HTR-8/SVneo (cell line): ENCODE measurements at regions not wholly inside any gene's neighbourhood (a gene's known extent, or its start where the extent isn't known, plus 50 kb on each side); places are given as distances from the start of the nearest gene placed in this dataset.
"Not testable (repeated sequence)": the region's sequence is repeated elsewhere in the genome, so short reads cannot be mapped to it uniquely, and the experiment has no call there.

Source experiments
- DNase-seq: peaks from one replicate; pipeline ENCODE4 v3.0.0; 2011; ENCODE audit warnings: low spot score, mixed read lengths; ENCODE audit not compliant: insufficient read length
- FAIRE-seq: peaks from 2 replicates; lab custom pipeline; 2011; peaks lifted over from hg19 to GRCh38; lab: Jason Lieb, UNC

- DNase-seq, result no peak
- FAIRE-seq, result no peak
Observed at GRCh38 chr6:92243315-92243714, 1176.0 kb downstream of the EPHA7 start.

- no peak for FAIRE-seq
Observed at GRCh38 chr6:92231171-92231701, 1188.1 kb downstream of the EPHA7 start.

GRCh38 chr6:92219987-92220386, 1199.4 kb downstream of the EPHA7 start:
- not testable (repeated sequence) for FAIRE-seq, DNase-seq

More at GRCh38 chr6:92231171-92231701, 1188.1 kb downstream of the EPHA7 start:
- no peak for DNase-seq

GRCh38 chr6:92216717-92217116, 1202.6 kb downstream of the EPHA7 start:
- no peak for DNase-seq
- no peak for FAIRE-seq

- DNase-seq (no peak), FAIRE-seq (no peak)
Observed at GRCh38 chr6:92201618-92202017, 1217.7 kb downstream of the EPHA7 start.

GRCh38 chr6:92196325-92196724, 1223.0 kb downstream of the EPHA7 start:
- DNase-seq, result no peak
- no peak for FAIRE-seq

GRCh38 chr6:92195796-92196195, 1223.6 kb downstream of the EPHA7 start:
- no peak for FAIRE-seq

GRCh38 chr6:92188016-92188415, 1231.3 kb downstream of the EPHA7 start:
- no peak for DNase-seq
- FAIRE-seq, result no peak

More at GRCh38 chr6:92195796-92196195, 1223.6 kb downstream of the EPHA7 start:
- no peak for DNase-seq

GRCh38 chr6:92184933-92185332, 1234.4 kb downstream of the EPHA7 start:
- no peak for FAIRE-seq

GRCh38 chr6:92181347-92181746, 1238.0 kb downstream of the EPHA7 start:
- DNase-seq, result no peak
- no peak for FAIRE-seq

More at GRCh38 chr6:92184933-92185332, 1234.4 kb downstream of the EPHA7 start:
- no peak for DNase-seq

GRCh38 chr6:92180090-92180489, 1239.3 kb downstream of the EPHA7 start:
- no peak for DNase-seq
- no peak for FAIRE-seq

GRCh38 chr6:92176666-92177065, 1242.7 kb downstream of the EPHA7 start:
- no peak for FAIRE-seq
- DNase-seq, result no peak

GRCh38 chr6:92174398-92175073, 1244.8 kb downstream of the EPHA7 start:
- FAIRE-seq (no peak), DNase-seq (no peak)

GRCh38 chr6:92169506-92169905, 1249.9 kb downstream of the EPHA7 start:
- DNase-seq (no peak), FAIRE-seq (no peak)

GRCh38 chr6:92166666-92167065, 1252.7 kb downstream of the EPHA7 start:
- DNase-seq, result no peak

GRCh38 chr6:92161953-92162352, 1257.4 kb downstream of the EPHA7 start:
- DNase-seq (no peak), FAIRE-seq (no peak)

More at GRCh38 chr6:92166666-92167065, 1252.7 kb downstream of the EPHA7 start:
- FAIRE-seq, result no peak

- no peak for DNase-seq
- FAIRE-seq, result no peak
Observed at GRCh38 chr6:92160226-92160625, 1259.1 kb downstream of the EPHA7 start.

GRCh38 chr6:92159046-92159445, 1260.3 kb downstream of the EPHA7 start:
- no peak for FAIRE-seq

GRCh38 chr6:92150553-92150952, 1268.8 kb downstream of the EPHA7 start:
- DNase-seq, result no peak
- FAIRE-seq, result no peak

More at GRCh38 chr6:92159046-92159445, 1260.3 kb downstream of the EPHA7 start:
- no peak for DNase-seq

GRCh38 chr6:92147246-92147645, 1272.1 kb downstream of the EPHA7 start:
- FAIRE-seq, result no peak
- no peak for DNase-seq

GRCh38 chr6:92139601-92140000, 1279.8 kb downstream of the EPHA7 start:
- DNase-seq (no peak), FAIRE-seq (no peak)

- FAIRE-seq (no peak), DNase-seq (no peak)
Observed at GRCh38 chr6:92132957-92133356, 1286.4 kb downstream of the EPHA7 start.
